GM13976 (cell line): ENCODE measurements at regions not wholly inside any gene's neighbourhood (a gene's known extent, or its start where the extent isn't known, plus 50 kb on each side); places are given as distances from the start of the nearest gene placed in this dataset.

Experiments
- DNase-seq: peaks from one replicate; pipeline ENCODE4 v3.0.0; 2012; ENCODE audit warnings: low spot score
- in situ Hi-C: fragments of 300-500 bp; cut with MboI; formaldehyde crosslinking; loops from one replicate; pipeline ENCODE4 v1.12.0; 2022; ENCODE audit warnings: low sequenced_read_pairs, mixed read lengths, inconsistent platforms; ENCODE audit not compliant: unreplicated experiment
- TF ChIP-seq, protein P1 (sequence below): IDR thresholded peaks from 2 replicates; pipeline ENCODE4 v1.5.1; 2012; ENCODE audit warnings: borderline replicate concordance, mild to moderate bottlenecking; ENCODE audit not compliant: insufficient read depth; ENCODE audit errors: extremely low read depth, missing control alignments, control extremely low read depth

DNA sequence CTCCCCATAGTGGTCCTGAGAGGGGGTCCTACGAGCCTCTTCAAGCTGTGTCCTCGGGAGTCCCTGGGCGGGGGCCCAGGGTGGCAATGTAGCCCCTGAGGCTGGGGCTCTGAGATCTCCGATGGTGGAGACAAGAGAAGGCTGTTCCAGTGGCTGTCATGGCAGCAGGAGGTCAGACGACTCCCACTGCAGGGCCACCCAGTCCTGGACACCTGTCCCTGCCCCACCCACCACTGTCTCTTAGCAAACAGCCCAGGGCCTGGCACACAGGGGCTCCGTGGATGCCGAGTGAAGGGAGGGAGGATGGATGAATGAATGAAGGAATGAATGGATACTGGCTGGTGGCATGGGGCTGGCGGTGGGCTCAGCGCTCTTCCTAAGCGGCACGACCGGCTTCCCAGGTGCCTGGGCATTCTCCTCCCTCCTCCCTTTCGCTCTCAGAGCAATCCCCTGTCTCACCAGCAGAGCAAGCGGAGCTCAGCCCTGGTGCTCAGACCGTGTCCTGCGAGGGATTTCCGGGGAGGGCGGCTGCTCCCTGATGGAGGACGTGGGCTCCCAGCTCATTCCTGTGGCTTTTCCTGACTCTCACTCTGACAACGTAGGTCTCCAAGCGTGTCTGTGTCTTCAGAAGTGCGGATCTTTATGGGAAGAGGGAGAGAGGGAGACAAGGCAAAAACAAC is 1272.6 kb downstream of the BRD1 start:
- in situ Hi-C loops, result no loop called here
- DNase-seq, result no peak
- TF ChIP-seq, protein P1, sequence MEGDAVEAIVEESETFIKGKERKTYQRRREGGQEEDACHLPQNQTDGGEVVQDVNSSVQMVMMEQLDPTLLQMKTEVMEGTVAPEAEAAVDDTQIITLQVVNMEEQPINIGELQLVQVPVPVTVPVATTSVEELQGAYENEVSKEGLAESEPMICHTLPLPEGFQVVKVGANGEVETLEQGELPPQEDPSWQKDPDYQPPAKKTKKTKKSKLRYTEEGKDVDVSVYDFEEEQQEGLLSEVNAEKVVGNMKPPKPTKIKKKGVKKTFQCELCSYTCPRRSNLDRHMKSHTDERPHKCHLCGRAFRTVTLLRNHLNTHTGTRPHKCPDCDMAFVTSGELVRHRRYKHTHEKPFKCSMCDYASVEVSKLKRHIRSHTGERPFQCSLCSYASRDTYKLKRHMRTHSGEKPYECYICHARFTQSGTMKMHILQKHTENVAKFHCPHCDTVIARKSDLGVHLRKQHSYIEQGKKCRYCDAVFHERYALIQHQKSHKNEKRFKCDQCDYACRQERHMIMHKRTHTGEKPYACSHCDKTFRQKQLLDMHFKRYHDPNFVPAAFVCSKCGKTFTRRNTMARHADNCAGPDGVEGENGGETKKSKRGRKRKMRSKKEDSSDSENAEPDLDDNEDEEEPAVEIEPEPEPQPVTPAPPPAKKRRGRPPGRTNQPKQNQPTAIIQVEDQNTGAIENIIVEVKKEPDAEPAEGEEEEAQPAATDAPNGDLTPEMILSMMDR, result no peak

DNA sequence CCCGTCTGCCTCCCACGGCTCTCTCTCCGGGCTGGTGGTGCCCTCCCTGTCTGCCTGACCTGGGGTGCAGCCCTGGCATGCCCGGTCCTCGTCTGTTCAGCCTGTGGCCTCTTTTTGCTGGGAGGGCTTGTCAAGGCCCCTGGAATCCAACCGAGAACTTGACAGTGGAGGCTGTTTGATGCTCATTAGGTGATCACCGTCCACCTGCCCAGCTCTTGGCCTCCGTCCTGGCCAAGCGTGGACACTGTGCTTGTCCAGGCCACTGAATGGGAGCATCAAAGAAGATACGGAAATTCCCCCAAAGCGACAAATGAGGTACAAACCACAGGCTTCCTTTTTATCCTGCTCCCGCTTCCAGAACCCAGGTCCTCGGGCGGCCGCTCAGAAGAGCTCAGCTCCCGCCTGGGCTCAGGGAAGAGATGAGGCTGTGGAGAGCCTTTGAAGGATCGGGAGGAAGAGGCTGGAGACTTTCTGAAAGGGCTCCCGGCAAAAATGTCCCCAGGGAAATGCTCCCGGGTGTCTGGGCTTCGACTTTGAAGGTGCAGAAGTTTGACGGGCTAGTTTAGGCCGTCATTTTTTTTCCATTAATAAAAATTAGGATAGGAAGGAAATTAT is 1273.9 kb downstream of the BRD1 start:
- TF ChIP-seq, protein P1, result no peak
- no peak for DNase-seq
- in situ Hi-C loops, result no loop called here

DNA sequence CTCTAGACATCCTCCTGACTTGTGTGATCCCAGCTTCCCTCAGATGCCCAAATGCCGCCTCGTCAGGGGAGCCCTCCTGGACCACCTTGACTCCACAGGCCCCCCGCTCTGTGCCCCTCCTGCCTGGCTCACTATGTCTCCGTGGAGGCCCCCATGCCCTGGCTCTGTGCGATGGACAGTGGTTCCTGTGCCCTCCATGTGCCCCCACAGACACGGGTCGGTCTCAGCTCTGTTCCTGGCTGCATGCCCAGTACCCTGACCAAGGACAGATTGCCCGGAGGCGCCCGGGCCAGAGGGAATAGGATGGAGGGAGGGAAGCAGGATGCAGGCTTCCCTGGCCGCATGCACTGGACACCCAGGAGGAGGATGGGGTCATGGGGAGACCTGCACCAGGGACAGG is 1274.6 kb downstream of the BRD1 start:
- TF ChIP-seq, protein P1, result no peak
- in situ Hi-C loops, result no loop called here
- no peak for DNase-seq

DNA sequence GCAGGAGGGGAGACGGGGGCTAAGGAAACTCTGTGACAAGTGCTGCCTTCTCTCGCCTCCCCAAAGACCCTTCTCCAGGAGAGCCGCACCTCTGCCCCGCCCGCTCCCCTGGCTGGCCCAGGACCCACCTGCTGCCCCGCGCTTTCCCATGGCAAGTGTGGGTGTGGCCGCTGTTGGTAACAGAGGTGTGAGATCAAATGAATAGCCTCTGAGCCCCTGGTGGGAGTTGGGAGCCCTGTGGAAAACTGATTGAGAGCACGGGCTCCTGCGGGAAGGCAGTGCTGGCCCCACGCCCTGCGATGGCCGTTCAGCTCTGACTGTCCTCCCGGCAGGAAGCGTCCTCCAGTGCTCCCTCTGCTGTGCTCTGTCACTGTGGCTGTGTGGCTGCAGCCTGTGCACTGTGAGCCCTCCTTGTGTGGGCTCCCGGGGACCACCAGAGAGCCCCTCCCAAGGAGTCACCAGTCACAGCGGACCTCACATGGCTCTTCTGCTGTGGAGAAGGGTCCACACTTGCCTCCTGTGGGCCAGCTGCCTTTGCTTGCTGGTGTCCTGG is 1275.9 kb downstream of the BRD1 start:
- in situ Hi-C loops, result no loop called here
- DNase-seq, result no peak

DNA sequence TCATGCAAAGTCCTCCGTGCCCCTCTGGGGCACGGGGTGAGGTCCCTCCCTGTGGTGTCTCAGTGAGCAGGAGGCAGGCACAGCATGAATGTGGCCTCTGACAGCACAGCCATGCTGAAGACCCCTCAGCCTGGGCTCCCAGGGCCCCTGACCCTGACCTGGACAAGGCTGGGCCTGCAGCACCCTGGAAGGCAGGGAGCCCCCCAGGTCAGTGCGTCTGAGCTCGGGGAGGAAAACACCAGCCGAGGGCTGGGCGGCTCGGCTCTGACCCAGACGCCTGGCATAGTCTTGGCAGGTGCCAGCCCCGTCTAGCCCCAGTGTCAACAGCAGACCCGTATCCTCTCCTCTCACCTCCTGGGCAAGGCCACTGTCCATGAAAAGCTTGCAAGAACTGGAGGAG is 1276.6 kb downstream of the BRD1 start:
- in situ Hi-C loops, result no loop called here
- TF ChIP-seq, protein P1, result no peak
- no peak for DNase-seq

More for the DNA sequence above, 1275.9 kb downstream of the BRD1 start:
- TF ChIP-seq, protein P1, result no peak

DNA sequence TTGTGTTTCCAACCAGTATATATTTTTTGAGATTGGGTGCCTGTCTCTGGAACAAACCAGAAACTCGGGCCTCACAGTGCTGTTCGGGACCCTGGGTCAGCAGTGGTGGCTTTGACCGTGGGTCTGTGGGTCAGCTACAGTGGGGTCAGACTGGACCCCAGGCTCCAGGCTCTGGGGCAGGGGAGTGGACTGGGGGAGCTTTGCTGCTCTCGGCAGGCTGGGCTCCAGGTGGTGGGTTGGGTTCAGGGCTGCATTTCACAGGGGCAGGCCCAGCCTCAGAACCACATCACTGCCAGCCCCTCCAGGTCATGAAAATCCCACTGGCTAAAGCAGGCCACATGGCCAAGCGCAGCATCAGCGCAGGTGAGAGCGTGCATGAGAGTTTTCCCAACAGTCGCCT is 1279.3 kb downstream of the BRD1 start:
- DNase-seq, result no peak
- TF ChIP-seq, protein P1, result no peak
- in situ Hi-C loops, result no loop called here

DNA sequence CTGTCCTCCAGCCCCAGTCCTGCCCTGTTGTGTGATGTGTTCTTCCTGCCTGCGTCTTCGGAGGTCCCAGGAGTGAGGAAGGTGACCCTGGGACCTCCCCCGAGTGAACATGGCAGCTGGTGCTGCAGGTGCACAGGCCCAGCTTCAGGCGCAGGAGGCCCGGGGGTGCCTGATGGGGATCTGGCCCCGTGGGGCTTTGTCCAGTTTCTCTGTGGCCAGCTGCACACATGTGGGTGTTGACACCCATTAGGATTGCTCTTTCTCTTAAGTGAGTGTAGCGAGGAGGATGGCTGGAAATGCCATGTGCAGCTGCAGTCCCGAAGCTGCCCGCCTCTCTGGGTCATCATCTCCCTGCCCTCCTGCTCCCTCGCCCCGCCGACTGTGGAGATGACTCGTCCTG is 1279.7 kb downstream of the BRD1 start:
- in situ Hi-C loops, result no loop called here
- DNase-seq, result no peak
- TF ChIP-seq, protein P1, result no peak
